GM12878 (cell line): ENCODE measurements at regions not wholly inside any gene's neighbourhood (a gene's known extent, or its start where the extent isn't known, plus 50 kb on each side); places are given as distances from the start of the nearest gene placed in this dataset.

Source experiments
- BRCA1 ChIP-seq: IDR thresholded peaks from 2 replicates; pipeline ENCODE4 v1.6.1; 2011; ENCODE audit warnings: low read depth, low read length, improper control_type of control experiment
- POLR2AphosphoS2 ChIP-seq: IDR thresholded peaks from 2 replicates; pipeline ENCODE4 v1.6.1; 2011; ENCODE audit warnings: low read depth, mild to moderate bottlenecking, low read length, improper control_type of control experiment, moderate library complexity
- RCOR1 ChIP-seq: conservative IDR thresholded peaks from 2 replicates; pipeline ENCODE4 v1.6.1; 2012; ENCODE audit warnings: low read depth, low read length, improper control_type of control experiment
- TAF1 ChIP-seq: IDR thresholded peaks from 2 replicates; pipeline ENCODE4 v1.6.1; 2011; ENCODE audit warnings: mild to moderate bottlenecking, low read depth, low read length, borderline replicate concordance
- TF ChIP-seq, protein P1 (sequence below), 3 experiments: IDR thresholded peaks in 2 of 3; conservative IDR thresholded peaks in 1 of 3; 2 replicates each; pipeline ENCODE4 v1.5.1; 2011; ENCODE audit warnings: low read depth in 3 of 3, low read length in 3 of 3, mild to moderate bottlenecking in 3 of 3, control low read depth in 2 of 3, moderate library complexity in 2 of 3, inconsistent platforms in 1 of 3, mixed read lengths in 1 of 3; ENCODE audit not compliant: control insufficient read depth in 2 of 3, insufficient read depth in 1 of 3; ENCODE audit errors: extremely low read depth in 1 of 3

DNA sequence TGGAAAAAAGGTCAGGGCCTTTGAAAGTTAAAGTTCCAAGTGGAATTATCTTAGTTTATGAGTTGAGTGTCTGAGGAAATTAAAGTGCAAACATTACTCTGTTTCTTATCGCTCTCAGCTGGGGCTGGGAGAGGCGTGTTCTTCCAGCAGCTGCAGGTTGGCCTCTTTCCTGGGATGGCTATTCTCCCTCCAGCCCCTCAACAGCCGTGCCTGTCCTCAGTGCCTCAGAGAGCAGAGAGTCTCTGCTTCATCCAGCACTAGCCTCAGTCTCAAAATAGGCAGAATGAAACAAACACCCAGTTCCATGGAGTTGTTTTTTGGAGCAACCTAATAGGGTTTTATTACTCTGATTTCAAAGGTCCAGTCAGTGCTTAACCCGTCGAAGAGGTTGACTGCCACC is 298.1 kb downstream of the GALR1 start:
- no peak for TF ChIP-seq BRCA1
- no peak for TF ChIP-seq POLR2AphosphoS2
- TF ChIP-seq RCOR1 = no peak
- no peak for TF ChIP-seq TAF1
- TF ChIP-seq, protein P1, sequence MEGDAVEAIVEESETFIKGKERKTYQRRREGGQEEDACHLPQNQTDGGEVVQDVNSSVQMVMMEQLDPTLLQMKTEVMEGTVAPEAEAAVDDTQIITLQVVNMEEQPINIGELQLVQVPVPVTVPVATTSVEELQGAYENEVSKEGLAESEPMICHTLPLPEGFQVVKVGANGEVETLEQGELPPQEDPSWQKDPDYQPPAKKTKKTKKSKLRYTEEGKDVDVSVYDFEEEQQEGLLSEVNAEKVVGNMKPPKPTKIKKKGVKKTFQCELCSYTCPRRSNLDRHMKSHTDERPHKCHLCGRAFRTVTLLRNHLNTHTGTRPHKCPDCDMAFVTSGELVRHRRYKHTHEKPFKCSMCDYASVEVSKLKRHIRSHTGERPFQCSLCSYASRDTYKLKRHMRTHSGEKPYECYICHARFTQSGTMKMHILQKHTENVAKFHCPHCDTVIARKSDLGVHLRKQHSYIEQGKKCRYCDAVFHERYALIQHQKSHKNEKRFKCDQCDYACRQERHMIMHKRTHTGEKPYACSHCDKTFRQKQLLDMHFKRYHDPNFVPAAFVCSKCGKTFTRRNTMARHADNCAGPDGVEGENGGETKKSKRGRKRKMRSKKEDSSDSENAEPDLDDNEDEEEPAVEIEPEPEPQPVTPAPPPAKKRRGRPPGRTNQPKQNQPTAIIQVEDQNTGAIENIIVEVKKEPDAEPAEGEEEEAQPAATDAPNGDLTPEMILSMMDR (IDR thresholded peaks at IDR 0.05 in 2 of 3, conservative IDR thresholded peaks at IDR 0.05 in 1 of 3; ENCODE audit: control insufficient read depth in 2 of 3, extremely low read depth in 1 of 3, insufficient read depth in 1 of 3, low read depth in 3 of 3, low read length in 3 of 3) = no peak
